Type B pancreatic cell (in vitro differentiated cells): ENCODE measurements at regions not wholly inside any gene's neighbourhood (a gene's known extent, or its start where the extent isn't known, plus 50 kb on each side); places are given as distances from the start of the nearest gene placed in this dataset.
"Not testable (repeated sequence)": the region's sequence is repeated elsewhere in the genome, so short reads cannot be mapped to it uniquely, and the experiment has no call there.

Experiments
- DNase-seq: peaks from one replicate; pipeline ENCODE4 v3.0.0; 2021; ENCODE audit warnings: mixed read lengths; ENCODE audit not compliant: unreplicated experiment; ENCODE audit errors: extremely low spot score
- H3K27ac Mint-ChIP-seq: 2 replicates; pipeline ENCODE4 v1.8.0; 2021; ENCODE audit warnings: mild to moderate bottlenecking, mixed read lengths
- H3K27me3 Mint-ChIP-seq: 2 replicates; pipeline ENCODE4 v1.8.0; 2021; ENCODE audit warnings: mixed read lengths
- H3K36me3 Mint-ChIP-seq: 2 replicates; pipeline ENCODE4 v1.8.0; 2021; ENCODE audit warnings: mixed read lengths
- H3K4me1 Mint-ChIP-seq: one replicate; pipeline ENCODE4 v1.8.0; 2021; ENCODE audit warnings: mixed read lengths; ENCODE audit not compliant: unreplicated experiment
- H3K4me3 Mint-ChIP-seq: 2 replicates; pipeline ENCODE4 v1.8.0; 2021; ENCODE audit warnings: mild to moderate bottlenecking, mixed read lengths
- H3K9me3 Mint-ChIP-seq: 2 replicates; pipeline ENCODE4 v1.8.0; 2021; ENCODE audit warnings: mixed read lengths
- TF ChIP-seq, protein P1 (sequence below): fragments of 200-600 bp; sonication (generic); conservative IDR thresholded peaks from 2 replicates; pipeline ENCODE4 v1.5.0; 2021; ENCODE audit warnings: antibody characterized with exemption, mild to moderate bottlenecking

DNA sequence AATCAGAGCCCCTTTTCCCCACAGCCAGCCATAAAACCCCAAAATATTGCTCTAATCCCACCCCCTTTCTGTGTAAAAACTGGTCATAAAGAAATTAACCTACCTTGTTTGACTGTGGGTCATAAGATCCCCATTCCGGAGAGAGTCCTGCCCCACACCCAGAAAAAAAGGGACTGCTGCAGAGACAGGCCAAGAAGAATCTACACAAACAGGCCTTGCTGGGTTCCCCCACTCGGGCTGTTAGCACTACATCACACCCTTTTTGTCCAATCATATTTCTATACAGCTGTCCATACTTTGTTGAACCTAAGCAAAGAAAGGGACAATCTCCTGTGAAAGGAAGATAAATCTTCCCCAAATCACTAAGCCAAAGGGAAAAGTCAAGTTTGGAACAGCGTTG, 84.4 kb upstream of the MFGE8 start:
- peak overlapping the region; percentile 78 for H3K27ac Mint-ChIP-seq
- no peaks in the 10 kb centered on the region for H3K36me3 Mint-ChIP-seq
- no peaks in the 10 kb centered on the region for H3K9me3 Mint-ChIP-seq
- TF ChIP-seq, protein P1, sequence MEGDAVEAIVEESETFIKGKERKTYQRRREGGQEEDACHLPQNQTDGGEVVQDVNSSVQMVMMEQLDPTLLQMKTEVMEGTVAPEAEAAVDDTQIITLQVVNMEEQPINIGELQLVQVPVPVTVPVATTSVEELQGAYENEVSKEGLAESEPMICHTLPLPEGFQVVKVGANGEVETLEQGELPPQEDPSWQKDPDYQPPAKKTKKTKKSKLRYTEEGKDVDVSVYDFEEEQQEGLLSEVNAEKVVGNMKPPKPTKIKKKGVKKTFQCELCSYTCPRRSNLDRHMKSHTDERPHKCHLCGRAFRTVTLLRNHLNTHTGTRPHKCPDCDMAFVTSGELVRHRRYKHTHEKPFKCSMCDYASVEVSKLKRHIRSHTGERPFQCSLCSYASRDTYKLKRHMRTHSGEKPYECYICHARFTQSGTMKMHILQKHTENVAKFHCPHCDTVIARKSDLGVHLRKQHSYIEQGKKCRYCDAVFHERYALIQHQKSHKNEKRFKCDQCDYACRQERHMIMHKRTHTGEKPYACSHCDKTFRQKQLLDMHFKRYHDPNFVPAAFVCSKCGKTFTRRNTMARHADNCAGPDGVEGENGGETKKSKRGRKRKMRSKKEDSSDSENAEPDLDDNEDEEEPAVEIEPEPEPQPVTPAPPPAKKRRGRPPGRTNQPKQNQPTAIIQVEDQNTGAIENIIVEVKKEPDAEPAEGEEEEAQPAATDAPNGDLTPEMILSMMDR: no peak
- peaks cover 4% of the 10 kb centered on the region for H3K4me1 Mint-ChIP-seq
- peak overlapping the region; percentile 29 for H3K4me3 Mint-ChIP-seq
- H3K27me3 Mint-ChIP-seq: peaks cover 3% of the 10 kb centered on the region
- no peak for DNase-seq

DNA sequence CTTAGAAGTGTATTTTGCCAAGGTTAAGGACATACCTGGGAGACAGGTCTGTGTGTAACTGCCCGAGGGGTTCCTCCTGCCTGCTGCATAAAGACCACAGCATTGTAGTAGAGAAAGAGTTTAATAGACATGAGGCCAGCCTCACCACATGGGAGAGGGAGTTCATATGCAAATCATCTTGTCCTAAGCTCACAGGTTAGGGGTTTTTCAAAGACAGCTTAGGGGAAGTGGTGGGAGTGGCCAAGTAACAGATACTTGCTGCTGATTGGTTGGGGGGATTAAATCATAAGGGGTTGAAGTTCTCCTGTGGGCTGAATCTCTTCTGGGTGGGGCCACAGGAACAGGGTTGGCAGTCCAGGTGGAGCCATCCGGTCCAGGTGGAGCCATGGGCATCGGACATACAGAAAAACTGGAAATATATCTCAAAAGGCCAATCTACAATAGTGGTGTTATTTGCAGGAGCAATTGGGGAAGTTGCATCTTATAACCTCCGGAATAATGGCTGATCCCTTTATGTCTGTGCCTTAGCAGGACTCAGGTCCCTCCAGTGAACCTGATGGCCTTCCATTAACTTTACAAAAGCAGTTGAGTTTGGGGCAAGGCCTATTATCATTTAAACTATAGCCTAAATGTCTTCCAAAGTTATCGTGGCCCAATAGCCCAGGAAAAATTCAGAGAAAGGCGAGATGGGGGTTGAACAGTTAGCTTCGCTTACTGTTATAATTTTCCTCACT, 86.0 kb upstream of the MFGE8 start:
- peaks cover 10% of the 10 kb centered on the region for H3K4me1 Mint-ChIP-seq
- TF ChIP-seq, protein P1: no peak
- peaks cover 3% of the 10 kb centered on the region for H3K27me3 Mint-ChIP-seq
- no peaks in the 10 kb centered on the region for H3K36me3 Mint-ChIP-seq
- H3K9me3 Mint-ChIP-seq: no peaks in the 10 kb centered on the region
- no peak overlapping the region for H3K4me3 Mint-ChIP-seq
- H3K27ac Mint-ChIP-seq: no peak overlapping the region
- DNase-seq: no peak

DNA sequence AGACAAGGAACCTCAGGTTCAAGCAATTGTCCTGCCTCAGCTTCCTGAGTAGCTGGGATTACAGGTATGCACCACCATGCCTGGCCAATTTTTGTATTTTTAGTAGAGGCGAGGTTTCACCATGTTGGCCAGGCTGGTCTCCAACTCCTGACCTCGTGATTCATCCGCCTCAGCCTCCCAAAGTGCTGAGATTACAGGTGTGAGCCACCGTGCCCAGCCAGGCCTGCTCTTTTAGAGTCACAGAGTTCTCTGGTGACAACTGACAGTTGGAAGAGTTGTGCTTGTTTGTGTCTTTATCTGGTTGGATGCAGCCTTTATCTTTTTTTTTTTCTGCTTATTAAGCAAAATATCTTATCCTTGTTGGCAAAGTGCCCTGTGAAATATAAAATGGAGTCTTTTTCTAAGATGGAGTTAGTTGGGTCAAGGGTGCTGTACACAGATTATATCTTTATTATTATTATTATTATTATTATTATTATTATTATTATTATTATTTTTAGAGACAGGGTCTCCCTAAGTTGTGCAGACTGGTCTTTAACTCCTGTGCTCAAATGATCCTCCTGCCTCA, 86.5 kb upstream of the ABHD2 start:
- H3K9me3 Mint-ChIP-seq, DNase-seq: not testable (repeated sequence)
- H3K4me1 Mint-ChIP-seq: peaks cover 10% of the 10 kb centered on the region

DNA sequence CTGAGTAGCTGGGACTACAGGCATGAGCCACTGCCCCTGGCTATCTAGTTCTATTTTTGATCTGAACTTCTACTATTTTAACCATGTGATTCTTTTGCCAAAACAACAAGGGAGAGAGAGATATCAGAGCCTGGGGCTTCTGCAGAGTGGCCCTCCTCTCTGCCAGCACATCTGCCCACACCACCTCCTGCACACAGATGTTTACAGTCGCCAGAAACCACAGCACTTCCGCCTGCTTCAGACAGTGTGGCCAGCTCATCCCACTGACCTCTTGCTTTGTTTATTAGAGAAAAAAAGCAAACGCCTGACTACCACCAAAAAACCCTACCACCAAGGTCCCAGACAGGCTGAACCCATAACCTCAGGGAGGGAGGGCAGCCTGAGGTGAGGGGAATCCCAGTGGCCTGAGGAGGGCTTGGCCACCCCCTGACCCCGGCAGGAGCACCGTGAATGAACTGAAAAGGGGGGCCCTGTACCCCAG, 85.9 kb upstream of the ABHD2 start:
- Mint-ChIP-seq H3K9me3 (no peaks in the 10 kb centered on the region), H3K27me3 (peaks cover 3% of the 10 kb centered on the region), H3K4me1 (peaks cover 10% of the 10 kb centered on the region), H3K36me3 (no peaks in the 10 kb centered on the region), H3K4me3 (no peak overlapping the region), H3K27ac (no peak overlapping the region)
- DNase-seq: no peak
- TF ChIP-seq, protein P1: no peak

More for the DNA sequence above, 86.5 kb upstream of the ABHD2 start:
- not testable (repeated sequence) for H3K4me3 Mint-ChIP-seq, H3K27me3 Mint-ChIP-seq, H3K27ac Mint-ChIP-seq, H3K36me3 Mint-ChIP-seq

DNA sequence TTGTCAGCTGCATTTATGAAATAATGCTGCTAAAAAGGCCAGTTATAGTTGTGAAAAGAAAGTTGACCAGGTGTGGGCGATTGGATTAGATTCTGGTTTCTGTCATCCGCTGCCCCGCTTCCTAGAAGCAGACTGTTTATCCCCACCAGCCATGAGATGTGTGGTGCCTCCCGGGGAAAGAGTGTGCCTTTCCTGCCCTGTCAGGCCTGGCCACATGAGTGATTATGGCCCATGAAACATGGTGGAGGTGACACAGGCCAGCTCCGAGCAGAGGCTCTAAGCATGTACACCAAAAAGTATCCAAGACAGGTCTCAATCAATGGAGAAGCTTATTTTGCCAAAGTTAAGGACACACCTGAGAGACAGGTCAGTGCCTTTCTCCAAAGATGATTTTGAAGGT, 85.4 kb upstream of the ABHD2 start:
- TF ChIP-seq, protein P1: no peak
- no peak for DNase-seq
- Mint-ChIP-seq H3K27ac (no peak overlapping the region), H3K9me3 (no peaks in the 10 kb centered on the region), H3K36me3 (no peaks in the 10 kb centered on the region), H3K4me1 (peaks cover 10% of the 10 kb centered on the region), H3K27me3 (peaks cover 3% of the 10 kb centered on the region), H3K4me3 (no peak overlapping the region)
